Smooth muscle cell (in vitro differentiated cells): ENCODE measurements at regions not wholly inside any gene's neighbourhood (a gene's known extent, or its start where the extent isn't known, plus 50 kb on each side); places are given as distances from the start of the nearest gene placed in this dataset.
A peak's percentile ranks its signal among the peaks of the same experiment; 100 is the strongest.

Experiments used
- DNase-seq: peaks from one replicate; lab custom pipeline; 2025; ENCODE audit not compliant: unreplicated experiment; lab: John Stamatoyannopoulos, UW
- H2AFZ ChIP-seq: fragments of 200-600 bp; sonication (generic); 2 replicates; pipeline ENCODE4 v1.6.0; 2016; ENCODE audit warnings: antibody characterized with exemption, low read depth, mild to moderate bottlenecking
- H3F3A ChIP-seq: fragments of 200-600 bp; sonication (generic); 2 replicates; pipeline ENCODE4 v1.6.0; 2017; ENCODE audit warnings: antibody characterized with exemption, low read depth
- H3K27ac ChIP-seq: fragments of 200-600 bp; sonication (generic); 2 replicates; pipeline ENCODE4 v1.5.1; 2016; ENCODE audit warnings: low read depth, mild to moderate bottlenecking
- H3K27me3 ChIP-seq: fragments of 200-600 bp; sonication (generic); 2 replicates; pipeline ENCODE4 v1.6.1; 2016; ENCODE audit warnings: low read depth, mild to moderate bottlenecking
- H3K36me3 ChIP-seq: fragments of 200-600 bp; sonication (generic); 2 replicates; pipeline ENCODE4 v1.5.1; 2016; ENCODE audit warnings: low read depth
- H3K4me1 ChIP-seq: fragments of 200-600 bp; sonication (generic); 2 replicates; pipeline ENCODE4 v1.5.1; 2016; ENCODE audit warnings: low read depth
- H3K4me2 ChIP-seq: fragments of 200-600 bp; sonication (generic); 2 replicates; pipeline ENCODE4 v1.6.0; 2016; ENCODE audit warnings: mild to moderate bottlenecking
- H3K4me3 ChIP-seq: fragments of 200-600 bp; sonication (generic); 2 replicates; pipeline ENCODE4 v1.5.1; 2016; ENCODE audit warnings: mild to moderate bottlenecking
- H3K79me2 ChIP-seq: fragments of 200-600 bp; sonication (generic); 2 replicates; pipeline ENCODE4 v1.6.0; 2016; ENCODE audit warnings: low read depth, mild to moderate bottlenecking
- H3K9ac ChIP-seq: fragments of 200-600 bp; sonication (generic); 2 replicates; pipeline ENCODE4 v1.6.0; 2016; ENCODE audit warnings: low read depth
- H3K9me3 ChIP-seq: fragments of 200-600 bp; sonication (generic); replicated peaks from 2 replicates; pipeline ENCODE4 v1.5.1; 2016; ENCODE audit warnings: low read depth
- H4K20me1 ChIP-seq: fragments of 200-600 bp; sonication (generic); 2 replicates; pipeline ENCODE4 v1.6.0; 2016; ENCODE audit warnings: low read depth
- CTCF ChIP-seq: fragments of 200-600 bp; sonication (generic); IDR thresholded peaks from 2 replicates; pipeline ENCODE4 v1.5.1; 2017; ENCODE audit warnings: borderline replicate concordance, mild to moderate bottlenecking, antibody characterized with exemption; ENCODE audit not compliant: insufficient read depth, poor library complexity, severe bottlenecking
- WGBS: methylation state at CpG from one replicate; pipeline ENCODE4 v1.1.7; 2016; ENCODE audit warnings: low lambda C conversion rate; 5-methylcytosine and 5-hydroxymethylcytosine counted together

DNA sequence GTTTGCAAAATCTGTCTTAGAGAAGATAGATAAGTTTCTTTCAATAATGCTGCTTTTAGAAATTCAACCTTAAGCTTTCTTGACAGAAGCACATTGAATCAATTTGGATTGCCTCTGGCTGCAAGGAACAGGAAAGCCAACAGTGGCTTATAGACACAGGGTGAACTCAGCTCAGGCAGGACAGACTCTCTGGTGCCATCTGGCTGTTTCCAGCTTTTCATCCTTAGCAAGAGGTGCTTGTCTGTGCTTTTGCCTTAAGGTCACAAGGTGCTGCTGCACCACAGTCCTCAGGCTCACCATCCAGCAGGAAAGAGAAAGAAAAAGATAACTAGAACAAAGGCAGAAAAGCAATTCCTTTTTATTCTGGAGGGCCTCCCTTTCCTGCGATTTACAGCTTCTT is 93.7 kb upstream of the ETS2 start:
- no peak overlapping the region for H3K4me2 ChIP-seq
- H3K4me1 ChIP-seq = no peaks in the 10 kb centered on the region
- H3K79me2 ChIP-seq = no peaks in the 10 kb centered on the region
- H3K9me3 ChIP-seq = no peaks in the 10 kb centered on the region
- WGBS = 84% methylated on average over 1 of the region's 1 CpG
- no peak overlapping the region for H2AFZ ChIP-seq
- no peaks in the 10 kb centered on the region for H3K27me3 ChIP-seq
- H3K36me3 ChIP-seq = no peaks in the 10 kb centered on the region
- no peak overlapping the region for H3K9ac ChIP-seq
- H3K4me3 ChIP-seq = no peak overlapping the region
- H4K20me1 ChIP-seq = no peaks in the 10 kb centered on the region
- H3K27ac ChIP-seq = no peak overlapping the region
- peak; percentile 44 for TF ChIP-seq CTCF
- DNase-seq = no peak
- H3F3A ChIP-seq = peaks cover 5% of the 10 kb centered on the region

GRCh38 chr21:38712664-38713063 is 93.1 kb upstream of the ETS2 start:
- Histone ChIP-seq H3K9ac (no peak overlapping the region), H3K79me2 (no peaks in the 10 kb centered on the region), H3K27me3 (no peaks in the 10 kb centered on the region), H3K4me3 (no peak overlapping the region), H3K36me3 (no peaks in the 10 kb centered on the region), H3F3A (peaks cover 10% of the 10 kb centered on the region), H2AFZ (no peak overlapping the region), H4K20me1 (no peaks in the 10 kb centered on the region), H3K27ac (no peak overlapping the region), H3K9me3 (no peaks in the 10 kb centered on the region), H3K4me2 (no peak overlapping the region), H3K4me1 (no peaks in the 10 kb centered on the region)
- 88% methylated on average over 3 of the region's 3 CpGs for WGBS
- no peak for TF ChIP-seq CTCF
- DNase-seq = no peak

GRCh38 chr21:38714039-38714817 is 91.5 kb upstream of the ETS2 start:
- H3F3A ChIP-seq = peaks cover 10% of the 10 kb centered on the region
- H3K27me3 ChIP-seq = no peaks in the 10 kb centered on the region
- no peak overlapping the region for H3K9ac ChIP-seq
- peak overlapping the region; percentile 2 for H3K27ac ChIP-seq
- no peaks in the 10 kb centered on the region for H4K20me1 ChIP-seq
- peak overlapping the region; percentile 7 for H2AFZ ChIP-seq
- WGBS = 44% methylated on average over 4 of the region's 4 CpGs
- no peaks in the 10 kb centered on the region for H3K4me1 ChIP-seq
- no peak for DNase-seq
- H3K4me2 ChIP-seq = no peak overlapping the region
- H3K79me2 ChIP-seq = no peaks in the 10 kb centered on the region
- no peaks in the 10 kb centered on the region for H3K36me3 ChIP-seq
- H3K4me3 ChIP-seq = no peak overlapping the region
- no peaks in the 10 kb centered on the region for H3K9me3 ChIP-seq
- no peak for TF ChIP-seq CTCF

- no peak overlapping the region for H3K9ac ChIP-seq
- no peak overlapping the region for H3K4me3 ChIP-seq
- no peaks in the 10 kb centered on the region for H3K9me3 ChIP-seq
- peaks cover 10% of the 10 kb centered on the region for H3F3A ChIP-seq
- no peaks in the 10 kb centered on the region for H4K20me1 ChIP-seq
- TF ChIP-seq CTCF = no peak
- H3K36me3 ChIP-seq = no peaks in the 10 kb centered on the region
- no peaks in the 10 kb centered on the region for H3K4me1 ChIP-seq
- no peak overlapping the region for H3K4me2 ChIP-seq
- no peaks in the 10 kb centered on the region for H3K79me2 ChIP-seq
- H3K27me3 ChIP-seq = no peaks in the 10 kb centered on the region
- 74% methylated on average over 5 of the region's 5 CpGs for WGBS
- H2AFZ ChIP-seq = no peak overlapping the region
- peak overlapping the region; percentile 41 for H3K27ac ChIP-seq
- no peak for DNase-seq
Measured at GRCh38 chr21:38714999-38715398, 90.7 kb upstream of the ETS2 start.
